SH-SY5Y (cell line): ENCODE measurements at regions not wholly inside any gene's neighbourhood (a gene's known extent, or its start where the extent isn't known, plus 50 kb on each side); places are given as distances from the start of the nearest gene placed in this dataset.

Source experiments
- GATA2 ChIP-seq: IDR thresholded peaks from 2 replicates; pipeline ENCODE4 v1.6.1; 2011; ENCODE audit warnings: mild to moderate bottlenecking, low read depth, low read length
- GATA3 ChIP-seq: IDR thresholded peaks from 2 replicates; pipeline ENCODE4 v1.6.1; 2011; ENCODE audit warnings: low read depth, mild to moderate bottlenecking, low read length, moderate library complexity

GRCh38 chr5:158499892-158500418 lies 599.8 kb downstream of the EBF1 start:
- no peak for TF ChIP-seq GATA3
- no peak for TF ChIP-seq GATA2

GRCh38 chr5:158499075-158499891 lies 600.4 kb downstream of the EBF1 start:
- TF ChIP-seq GATA2: no peak

GRCh38 chr5:158496624-158497023 lies 603.1 kb downstream of the EBF1 start:
- no peak for TF ChIP-seq GATA3
- TF ChIP-seq GATA2: no peak

- no peak for TF ChIP-seq GATA3
- TF ChIP-seq GATA2: no peak
These were observed 605.2 kb downstream of the EBF1 start for GRCh38 chr5:158494541-158494940.

GRCh38 chr5:158492841-158493242 lies 606.9 kb downstream of the EBF1 start:
- no peak for TF ChIP-seq GATA2
- no peak for TF ChIP-seq GATA3

GRCh38 chr5:158492136-158492535 lies 607.6 kb downstream of the EBF1 start:
- TF ChIP-seq GATA2 (no peak), GATA3 (no peak)

- TF ChIP-seq GATA2: no peak
- TF ChIP-seq GATA3: no peak
These were observed 612.1 kb downstream of the EBF1 start for GRCh38 chr5:158487664-158488063.

GRCh38 chr5:158487156-158487555 lies 612.6 kb downstream of the EBF1 start:
- TF ChIP-seq GATA2 (no peak), GATA3 (no peak)

GRCh38 chr5:158486566-158486965 lies 613.1 kb downstream of the EBF1 start:
- TF ChIP-seq GATA2 (no peak), GATA3 (no peak)

GRCh38 chr5:158485604-158486081 lies 614.1 kb downstream of the EBF1 start:
- TF ChIP-seq GATA2: no peak
- no peak for TF ChIP-seq GATA3

- peak; percentile 69 for TF ChIP-seq GATA2
- TF ChIP-seq GATA3: no peak
These were observed 614.7 kb downstream of the EBF1 start for GRCh38 chr5:158485047-158485446.

GRCh38 chr5:158484150-158484549 lies 615.6 kb downstream of the EBF1 start:
- no peak for TF ChIP-seq GATA2
- TF ChIP-seq GATA3: no peak

GRCh38 chr5:158483281-158483860 lies 616.3 kb downstream of the EBF1 start:
- no peak for TF ChIP-seq GATA2
- no peak for TF ChIP-seq GATA3

GRCh38 chr5:158482125-158482524 lies 617.6 kb downstream of the EBF1 start:
- TF ChIP-seq GATA2 (no peak), GATA3 (no peak)

GRCh38 chr5:158478139-158478538 lies 619.2 kb upstream of the CLINT1 start:
- TF ChIP-seq GATA2 (no peak), GATA3 (no peak)

GRCh38 chr5:158477214-158477613 lies 618.3 kb upstream of the CLINT1 start:
- no peak for TF ChIP-seq GATA3
- no peak for TF ChIP-seq GATA2
